ENCODE measurements at regions not wholly inside any gene's neighbourhood (a gene's known extent, or its start where the extent isn't known, plus 50 kb on each side); places are given as distances from the start of the nearest gene placed in this dataset.

DNA sequence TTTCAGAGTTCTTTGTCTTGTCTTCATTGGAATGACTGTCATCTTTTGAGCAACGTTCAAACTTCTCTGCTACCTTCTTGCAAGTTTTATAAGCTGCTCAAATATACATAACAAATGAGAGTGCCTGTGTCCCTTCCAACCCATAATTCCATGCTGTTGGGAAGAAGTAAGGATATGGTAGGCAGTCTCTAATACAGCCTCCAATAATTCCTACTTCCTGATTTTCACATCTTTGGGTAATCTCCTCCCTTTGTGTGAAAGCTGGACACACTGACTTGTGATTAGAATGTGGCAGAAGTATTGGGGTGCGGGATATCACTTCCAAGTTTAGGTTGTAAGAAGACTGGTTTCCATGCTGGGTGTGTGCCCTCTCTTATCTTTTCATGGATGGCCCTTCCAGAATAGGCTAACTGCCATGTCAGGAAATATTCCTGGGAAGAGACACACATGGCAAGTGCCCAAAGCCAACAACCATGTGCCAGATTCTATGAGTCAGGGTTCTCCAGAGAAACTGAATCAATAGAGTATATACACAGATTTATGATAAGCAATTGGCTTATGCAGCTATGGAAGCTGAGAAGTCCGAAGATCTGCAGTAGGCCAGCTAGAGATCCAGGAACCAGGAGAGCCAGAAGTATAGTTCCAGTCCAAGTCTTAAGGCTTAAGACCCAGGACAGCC is 531.3 kb downstream of the NTRK2 start:
- TF ChIP-seq, protein P1, sequence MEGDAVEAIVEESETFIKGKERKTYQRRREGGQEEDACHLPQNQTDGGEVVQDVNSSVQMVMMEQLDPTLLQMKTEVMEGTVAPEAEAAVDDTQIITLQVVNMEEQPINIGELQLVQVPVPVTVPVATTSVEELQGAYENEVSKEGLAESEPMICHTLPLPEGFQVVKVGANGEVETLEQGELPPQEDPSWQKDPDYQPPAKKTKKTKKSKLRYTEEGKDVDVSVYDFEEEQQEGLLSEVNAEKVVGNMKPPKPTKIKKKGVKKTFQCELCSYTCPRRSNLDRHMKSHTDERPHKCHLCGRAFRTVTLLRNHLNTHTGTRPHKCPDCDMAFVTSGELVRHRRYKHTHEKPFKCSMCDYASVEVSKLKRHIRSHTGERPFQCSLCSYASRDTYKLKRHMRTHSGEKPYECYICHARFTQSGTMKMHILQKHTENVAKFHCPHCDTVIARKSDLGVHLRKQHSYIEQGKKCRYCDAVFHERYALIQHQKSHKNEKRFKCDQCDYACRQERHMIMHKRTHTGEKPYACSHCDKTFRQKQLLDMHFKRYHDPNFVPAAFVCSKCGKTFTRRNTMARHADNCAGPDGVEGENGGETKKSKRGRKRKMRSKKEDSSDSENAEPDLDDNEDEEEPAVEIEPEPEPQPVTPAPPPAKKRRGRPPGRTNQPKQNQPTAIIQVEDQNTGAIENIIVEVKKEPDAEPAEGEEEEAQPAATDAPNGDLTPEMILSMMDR (IDR thresholded peaks at IDR 0.05), result no peak
- Histone ChIP-seq H3K27ac (peak overlapping the region in 1 of 2 donors; percentile 47), H3K4me3 (no peak overlapping the region)
- no peak for DNase-seq (ENCODE audit: low spot score)

DNA sequence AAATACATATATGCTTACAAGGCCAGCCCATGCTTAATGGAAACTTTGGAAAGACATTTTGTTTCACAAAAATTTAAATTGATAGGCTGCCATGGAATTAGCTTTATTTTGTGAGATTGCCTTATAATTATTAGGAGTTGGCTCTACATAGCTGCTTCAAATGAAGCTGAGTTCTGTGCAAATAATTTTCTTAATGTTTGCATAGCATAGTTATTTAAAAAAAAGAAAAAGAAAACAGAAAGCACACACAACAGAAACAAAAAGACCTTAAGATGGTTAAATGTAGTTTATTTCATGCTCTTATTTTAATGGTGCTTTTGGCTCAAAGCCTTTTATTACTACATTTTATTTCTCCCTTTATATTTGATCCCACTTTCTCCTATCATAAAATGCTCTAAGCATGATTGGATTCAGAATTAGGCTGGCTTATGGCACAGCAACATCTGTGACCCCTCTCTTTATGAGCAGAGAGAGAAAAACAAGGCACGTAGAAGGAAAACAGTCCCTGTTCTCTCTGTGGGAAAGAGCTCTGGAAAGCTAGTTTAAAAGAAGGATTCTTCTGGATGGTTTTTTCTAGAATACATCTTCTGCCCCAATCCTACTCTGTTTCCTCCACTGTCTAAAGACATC is 530.5 kb downstream of the NTRK2 start:
- Histone ChIP-seq H3K27ac (no peak overlapping the region), H3K4me3 (no peak overlapping the region)
- TF ChIP-seq, protein P1 (IDR thresholded peaks at IDR 0.05), result no peak
- DNase-seq (ENCODE audit: low spot score), result no peak

DNA sequence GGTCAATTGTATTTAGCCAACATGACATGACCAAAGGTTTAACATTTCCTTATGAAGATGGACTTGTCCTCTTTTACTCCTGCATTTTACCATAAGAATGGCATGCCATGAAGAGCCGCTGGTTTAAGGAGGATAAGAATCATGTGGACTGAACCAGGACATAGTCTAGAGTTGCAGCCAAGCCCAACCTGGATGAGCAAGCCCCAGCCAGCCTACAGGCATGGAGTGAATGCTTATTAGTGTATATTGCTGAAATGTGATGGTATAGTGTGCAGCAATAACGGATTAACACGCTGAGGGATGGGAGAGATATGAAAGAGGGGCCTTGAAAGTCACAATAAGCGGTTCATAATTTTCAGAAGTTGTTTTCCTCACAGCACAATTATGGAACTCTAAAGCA is 523.2 kb downstream of the NTRK2 start:
- Histone ChIP-seq H3K27ac (no peak overlapping the region), H3K4me3 (no peak overlapping the region)
- DNase-seq (ENCODE audit: low spot score), result no peak
- TF ChIP-seq, protein P1 (IDR thresholded peaks at IDR 0.05), result no peak

GRCh38 chr9:85186218-85186585 is 516.7 kb downstream of the NTRK2 start:
- TF ChIP-seq, protein P1 (IDR thresholded peaks at IDR 0.05), result no peak
- Histone ChIP-seq H3K27ac (no peak overlapping the region), H3K4me3 (no peak overlapping the region)
- DNase-seq (ENCODE audit: low spot score), result no peak

DNA sequence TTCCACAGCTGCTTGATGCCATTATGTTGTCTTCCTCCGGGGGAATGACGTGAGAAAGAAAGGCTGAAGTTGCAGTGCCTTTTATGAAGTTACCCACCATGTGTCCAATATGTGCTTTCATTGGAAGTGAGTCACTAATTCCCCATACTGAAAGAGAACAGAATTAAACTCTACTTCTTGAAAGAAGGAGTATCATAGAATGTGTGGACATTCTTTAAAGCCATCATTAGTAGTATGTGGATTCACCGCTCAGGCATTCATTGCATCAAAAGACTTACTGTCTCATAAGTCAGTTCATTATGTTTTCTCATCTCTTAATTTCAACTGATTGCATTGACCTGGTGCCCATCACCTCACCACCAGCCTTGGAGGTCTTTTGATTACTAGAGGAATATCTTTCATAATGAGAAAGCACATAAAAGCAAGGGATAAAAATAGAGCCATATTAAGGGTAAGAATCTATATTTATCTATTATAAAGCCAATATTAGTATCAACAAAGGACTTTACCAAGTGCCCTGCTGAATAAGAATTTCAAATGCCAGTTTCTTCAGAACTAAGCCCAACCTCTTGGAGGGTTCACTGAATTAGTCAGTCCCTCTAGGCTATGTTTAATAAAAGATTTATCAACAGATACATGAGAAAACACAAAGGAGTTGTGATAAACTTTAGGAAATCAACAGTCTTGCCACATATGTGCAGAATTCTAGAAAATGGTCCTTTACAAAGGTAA is 516.1 kb downstream of the NTRK2 start:
- TF ChIP-seq, protein P1 (IDR thresholded peaks at IDR 0.05), result no peak
- Histone ChIP-seq H3K27ac (no peak overlapping the region), H3K4me3 (no peak overlapping the region)
- no peak for DNase-seq (ENCODE audit: low spot score)

GRCh38 chr9:85182383-85182782 is 512.9 kb downstream of the NTRK2 start:
- TF ChIP-seq, protein P1 (IDR thresholded peaks at IDR 0.05), result no peak
- DNase-seq (ENCODE audit: low spot score), result no peak
- no peak overlapping the region for H3K4me3 ChIP-seq
- no peak overlapping the region for H3K27ac ChIP-seq
